K562 (cell line): ENCODE measurements at regions not wholly inside any gene's neighbourhood (a gene's known extent, or its start where the extent isn't known, plus 50 kb on each side); places are given as distances from the start of the nearest gene placed in this dataset.

Experiments used
- ATAC-seq: fragments of 200-7000 bp; cut with Tn5 transposase; 3 replicates; pipeline ENCODE4 v1.9.1; 2020; ENCODE audit warnings: moderate library complexity
- BruUV-seq: library from RNA; stranded (reverse); fragments of 400-500 nt; replicated peaks from 2 replicates; lab custom pipeline; 2021; lab: Mats Ljungman, UMichigan
- CTCF ChIA-PET: fragments of 300-600 bp; formaldehyde crosslinking; extraction: SDS; loops from one replicate; lab custom pipeline; 2021; ENCODE audit warnings: low intra/inter-chr PET ratio; lab: Yijun Ruan, JAX
- POLR2A ChIA-PET: fragments of 300-600, 350-650 bp; sonication (Branson Sonifier 250); formaldehyde crosslinking; extraction: SDS; loops from one replicate; lab custom pipeline; 2021; ENCODE audit warnings: antibody characterized with exemption, inconsistent platforms; lab: Yijun Ruan, JAX
- DNase-seq, 4 experiments: peaks; one replicate each; pipeline versions ENCODE4 v3.0.0 to v3.0.0-alpha.2; 2011 to 2018; ENCODE audit warnings: low spot score in 3 of 4, mixed read lengths in 3 of 4; ENCODE audit errors: extremely low read depth in 1 of 4
- FAIRE-seq: peaks from 2 replicates; lab custom pipeline; 2011; peaks lifted over from hg19 to GRCh38; lab: Jason Lieb, UNC
- H2AFZ ChIP-seq: 2 replicates; pipeline ENCODE4 v1.6.0; 2011; ENCODE audit warnings: low read depth, low read length, control low read depth, inconsistent platforms
- H3K27ac ChIP-seq: fragments of 200-600 bp; 3 replicates; pipeline ENCODE4 v1.8.0; 2011; ENCODE audit warnings: low read depth, mild to moderate bottlenecking, control low read depth, inconsistent platforms, low read length, moderate library complexity, mixed read lengths; ENCODE audit errors: extremely low read depth
- H3K27me3 ChIP-seq, 2 experiments: fragments of 300-600 bp in 1 of 2; 2 replicates in 1 of 2; 3 replicates in 1 of 2; pipeline versions ENCODE4 v1.6.0 to v1.8.0; 2011; ENCODE audit warnings: inconsistent platforms in 2 of 2, low read length in 2 of 2, mild to moderate bottlenecking in 1 of 2, mixed read lengths in 1 of 2, moderate library complexity in 1 of 2; ENCODE audit not compliant: control insufficient read depth in 2 of 2, insufficient read depth in 2 of 2
- H3K36me3 ChIP-seq: fragments of 300-600 bp; 3 replicates; pipeline ENCODE4 v1.8.0; 2011; ENCODE audit warnings: mild to moderate bottlenecking, low read length, inconsistent platforms; ENCODE audit not compliant: control insufficient read depth, insufficient read depth
- H3K4me1 ChIP-seq, 2 experiments: fragments of 200-600 bp in 1 of 2; replicated peaks in 1 of 2; 2 replicates in 1 of 2; 3 replicates in 1 of 2; pipeline versions ENCODE4 v1.5.1 to v1.8.0; 2011; ENCODE audit warnings: inconsistent platforms in 2 of 2, low read length in 2 of 2, mild to moderate bottlenecking in 1 of 2, mixed read lengths in 1 of 2, moderate library complexity in 1 of 2; ENCODE audit not compliant: control insufficient read depth in 2 of 2, insufficient read depth in 2 of 2
- H3K4me2 ChIP-seq: 2 replicates; pipeline ENCODE4 v1.6.1; 2011; ENCODE audit warnings: low read length, control low read depth, inconsistent platforms, mixed read lengths; ENCODE audit not compliant: insufficient read depth
- H3K4me3 ChIP-seq: fragments of 200-600 bp; sonication (generic), shearing (Covaris generic); 2 replicates; pipeline ENCODE4 v1.5.1; 2016; ENCODE audit warnings: control low read depth, inconsistent platforms
- H3K79me2 ChIP-seq: fragments of 200-600 bp; 3 replicates; pipeline ENCODE4 v1.8.0; 2011; ENCODE audit warnings: low read length, inconsistent platforms; ENCODE audit not compliant: control insufficient read depth, insufficient read depth
- H3K9ac ChIP-seq, 2 experiments: 2 replicates each; pipeline versions ENCODE4 v1.6.0 to v1.6.1; 2011; ENCODE audit warnings: low read depth in 2 of 2, low read length in 2 of 2, control low read depth in 1 of 2, inconsistent platforms in 1 of 2, mild to moderate bottlenecking in 1 of 2, mixed read lengths in 1 of 2; ENCODE audit not compliant: insufficient read depth in 1 of 2
- H3K9me1 ChIP-seq: one replicate; pipeline ENCODE4 v1.6.0; 2011; ENCODE audit warnings: inconsistent platforms, mild to moderate bottlenecking, low read length, moderate library complexity; ENCODE audit not compliant: control insufficient read depth, insufficient read depth
- H3K9me3 ChIP-seq: replicated peaks from 2 replicates; pipeline ENCODE4 v1.5.1; 2011; ENCODE audit warnings: low read depth, low read length, inconsistent platforms; ENCODE audit not compliant: control insufficient read depth, insufficient read depth
- H4K20me1 ChIP-seq: replicated peaks from 2 replicates; pipeline ENCODE4 v1.6.1; 2011; ENCODE audit warnings: low read length, inconsistent platforms, mixed read lengths; ENCODE audit not compliant: control insufficient read depth, insufficient read depth
- CBX8 ChIP-seq: fragments of 200-600 bp; sonication (generic); IDR thresholded peaks from 2 replicates; pipeline ENCODE4 v1.6.1; 2012; ENCODE audit warnings: borderline replicate concordance, mixed run types, low read depth, mild to moderate bottlenecking, moderate library complexity, mixed read lengths, low read length, control low read depth, inconsistent platforms; ENCODE audit not compliant: poor library complexity, severe bottlenecking; ENCODE audit errors: extremely low read depth
- CTCFL ChIP-seq: IDR thresholded peaks from 2 replicates; pipeline ENCODE4 v1.6.1; 2011; ENCODE audit warnings: borderline replicate concordance, low read depth, mild to moderate bottlenecking, moderate library complexity, low read length; ENCODE audit not compliant: insufficient read depth, poor library complexity, severe bottlenecking
- ELK1 ChIP-seq: sonication (generic); formaldehyde crosslinking; IDR thresholded peaks from 2 replicates; pipeline ENCODE4 v1.8.1; 2022; ENCODE audit warnings: missing genetic modification reagents
- HSF4 ChIP-seq: fragments of 250-450 bp; sonication (Bioruptor Pico); IDR thresholded peaks from 2 replicates; pipeline ENCODE4 v2.1.2; 2022; ENCODE audit warnings: mild to moderate bottlenecking, moderate library complexity, borderline replicate concordance
- KAT8 ChIP-seq: fragments of 450-650 bp; IDR thresholded peaks from 2 replicates; pipeline ENCODE4 v1.6.1; 2016; ENCODE audit warnings: low read depth, mild to moderate bottlenecking
- LARP7 ChIP-seq: fragments of 450-650 bp; IDR thresholded peaks from 2 replicates; pipeline ENCODE4 v1.6.1; 2016
- LEF1 ChIP-seq: fragments of 450-650 bp; IDR thresholded peaks from 2 replicates; pipeline ENCODE4 v1.6.1; 2016; ENCODE audit warnings: mild to moderate bottlenecking
- MEIS2 ChIP-seq: fragments of 450-650 bp; IDR thresholded peaks from 2 replicates; pipeline ENCODE4 v1.6.1; 2014; ENCODE audit warnings: mild to moderate bottlenecking; ENCODE audit not compliant: partially characterized antibody
- MTA3 ChIP-seq: fragments of 450-650 bp; formaldehyde crosslinking; IDR thresholded peaks from 2 replicates; pipeline ENCODE4 v1.6.1; 2017; ENCODE audit warnings: mild to moderate bottlenecking, borderline replicate concordance
- RUNX1 ChIP-seq: sonication (generic); IDR thresholded peaks from 2 replicates; pipeline ENCODE4 v1.6.1; 2016; ENCODE audit warnings: antibody characterized with exemption, low read depth
- SAFB2 ChIP-seq: fragments of 200-400 bp; formaldehyde crosslinking; IDR thresholded peaks from 2 replicates; pipeline ENCODE4 v1.6.1; 2018; ENCODE audit warnings: borderline replicate concordance, low read length, low read depth, moderate library complexity; ENCODE audit not compliant: severe bottlenecking
- ZBTB7A ChIP-seq: IDR thresholded peaks from 2 replicates; pipeline ENCODE4 v1.6.1; 2011; ENCODE audit warnings: low read depth, mild to moderate bottlenecking, low read length, moderate library complexity, borderline replicate concordance; ENCODE audit not compliant: control insufficient read depth
- ZZZ3 ChIP-seq: fragments of 450-650 bp; IDR thresholded peaks from 2 replicates; pipeline ENCODE4 v1.6.1; 2016; ENCODE audit warnings: antibody characterized with exemption, mild to moderate bottlenecking, moderate library complexity
- in situ Hi-C: fragments of 300-500 bp; cut with MboI; formaldehyde crosslinking; loops from 4 replicates; pipeline ENCODE4 v1.15.0; 2018; ENCODE audit warnings: inconsistent platforms, mixed read lengths
- intact Hi-C: fragments of 100-400 bp; cut with micrococcal nuclease; formaldehyde crosslinking; loops from 2 replicates; pipeline ENCODE4 v1.14.2; 2022

GRCh38 chr12:90366286-90366685 lies 588.7 kb downstream of the CCER1 start (continued):
- TF ChIP-seq KAT8 = no peak
- TF ChIP-seq ELK1 (CRISPR knock-in tag) = no peak
- no peak for TF ChIP-seq CTCFL
- no peak for TF ChIP-seq CBX8
- TF ChIP-seq ZZZ3 = no peak
- TF ChIP-seq LARP7 = no peak
- TF ChIP-seq LEF1 = no peak
- TF ChIP-seq HSF4 = no peak
- TF ChIP-seq ZBTB7A = no peak
- TF ChIP-seq, all 486 proteins: peak for 0

- no peaks in the 10 kb centered on the region for H3K4me1 ChIP-seq
- no peak overlapping the region for H3K9ac ChIP-seq
- TF ChIP-seq HSF4 (no peak), RUNX1 (no peak), SAFB2 (no peak), MEIS2 (no peak), MTA3 (no peak)
- H3K9me1 ChIP-seq = no peaks in the 10 kb centered on the region
- POLR2A ChIA-PET = no interaction called here
- H4K20me1 ChIP-seq = no peaks in the 10 kb centered on the region
- no TSS peak for BruUV-seq
- H2AFZ ChIP-seq = no peak overlapping the region
- intact Hi-C loops (no loop called here), in situ Hi-C loops (no loop called here)
- no peak overlapping the region for H3K4me2 ChIP-seq
- no peak overlapping the region for H3K27ac ChIP-seq
- H3K79me2 ChIP-seq = no peaks in the 10 kb centered on the region
- DNase-seq = no peak
- no peak for ATAC-seq
- CTCF ChIA-PET = no interaction called here
- no peaks in the 10 kb centered on the region for H3K36me3 ChIP-seq
- H3K9me3 ChIP-seq = no peaks in the 10 kb centered on the region; the same call in 1 of the 2 replicates
- no peaks in the 10 kb centered on the region for H3K27me3 ChIP-seq
- H3K4me3 ChIP-seq = no peak overlapping the region
- no peak for FAIRE-seq
Measured at GRCh38 chr12:90360300-90360699, 594.7 kb downstream of the CCER1 start.
